Bronchial epithelial cell (primary cell): ENCODE measurements at regions not wholly inside any gene's neighbourhood (a gene's known extent, or its start where the extent isn't known, plus 50 kb on each side); places are given as distances from the start of the nearest gene placed in this dataset.
A peak's percentile ranks its signal among the peaks of the same experiment; 100 is the strongest.
"Not testable (repeated sequence)": the region's sequence is repeated elsewhere in the genome, so short reads cannot be mapped to it uniquely, and the experiment has no call there.

Experiments
- DNase-seq: peaks from one replicate; pipeline ENCODE4 v3.0.0-alpha.2; 2010; ENCODE audit warnings: low read depth
- FAIRE-seq: peaks from 2 replicates; lab custom pipeline; 2011; peaks lifted over from hg19 to GRCh38; lab: Jason Lieb, UNC
- H3K27me3 ChIP-seq: 2 replicates; pipeline ENCODE4 v1.5.1; 2011; ENCODE audit warnings: low read length; ENCODE audit not compliant: control insufficient read depth, insufficient read depth
- H3K36me3 ChIP-seq: 2 replicates; pipeline ENCODE4 v1.5.1; 2011; ENCODE audit warnings: low read length; ENCODE audit not compliant: control insufficient read depth, insufficient read depth
- H3K4me3 ChIP-seq: 2 replicates; pipeline ENCODE4 v1.5.1; 2011; ENCODE audit warnings: mild to moderate bottlenecking, low read depth, low read length, control low read depth
- TF ChIP-seq, protein P1 (sequence below): IDR thresholded peaks from 2 replicates; pipeline ENCODE4 v1.5.1; 2011; ENCODE audit warnings: mild to moderate bottlenecking, moderate library complexity, low read length, control low read depth, inconsistent platforms; ENCODE audit not compliant: insufficient read depth, severe bottlenecking

- no peak for FAIRE-seq
- H3K4me3 ChIP-seq, result no peak overlapping the region
- no peaks in the 10 kb centered on the region for H3K36me3 ChIP-seq
- no peak for DNase-seq
- TF ChIP-seq, protein P1, sequence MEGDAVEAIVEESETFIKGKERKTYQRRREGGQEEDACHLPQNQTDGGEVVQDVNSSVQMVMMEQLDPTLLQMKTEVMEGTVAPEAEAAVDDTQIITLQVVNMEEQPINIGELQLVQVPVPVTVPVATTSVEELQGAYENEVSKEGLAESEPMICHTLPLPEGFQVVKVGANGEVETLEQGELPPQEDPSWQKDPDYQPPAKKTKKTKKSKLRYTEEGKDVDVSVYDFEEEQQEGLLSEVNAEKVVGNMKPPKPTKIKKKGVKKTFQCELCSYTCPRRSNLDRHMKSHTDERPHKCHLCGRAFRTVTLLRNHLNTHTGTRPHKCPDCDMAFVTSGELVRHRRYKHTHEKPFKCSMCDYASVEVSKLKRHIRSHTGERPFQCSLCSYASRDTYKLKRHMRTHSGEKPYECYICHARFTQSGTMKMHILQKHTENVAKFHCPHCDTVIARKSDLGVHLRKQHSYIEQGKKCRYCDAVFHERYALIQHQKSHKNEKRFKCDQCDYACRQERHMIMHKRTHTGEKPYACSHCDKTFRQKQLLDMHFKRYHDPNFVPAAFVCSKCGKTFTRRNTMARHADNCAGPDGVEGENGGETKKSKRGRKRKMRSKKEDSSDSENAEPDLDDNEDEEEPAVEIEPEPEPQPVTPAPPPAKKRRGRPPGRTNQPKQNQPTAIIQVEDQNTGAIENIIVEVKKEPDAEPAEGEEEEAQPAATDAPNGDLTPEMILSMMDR, result no peak
- peaks cover 23% of the 10 kb centered on the region for H3K27me3 ChIP-seq
These were observed 108.6 kb downstream of the RPLP1 start for GRCh38 chr15:69561071-69561784.

GRCh38 chr15:69562116-69562515, 109.5 kb downstream of the RPLP1 start:
- TF ChIP-seq, protein P1, result no peak
- Histone ChIP-seq H3K36me3 (no peaks in the 10 kb centered on the region), H3K4me3 (no peak overlapping the region), H3K27me3 (peaks cover 23% of the 10 kb centered on the region)
- DNase-seq (no peak), FAIRE-seq (no peak)

DNA sequence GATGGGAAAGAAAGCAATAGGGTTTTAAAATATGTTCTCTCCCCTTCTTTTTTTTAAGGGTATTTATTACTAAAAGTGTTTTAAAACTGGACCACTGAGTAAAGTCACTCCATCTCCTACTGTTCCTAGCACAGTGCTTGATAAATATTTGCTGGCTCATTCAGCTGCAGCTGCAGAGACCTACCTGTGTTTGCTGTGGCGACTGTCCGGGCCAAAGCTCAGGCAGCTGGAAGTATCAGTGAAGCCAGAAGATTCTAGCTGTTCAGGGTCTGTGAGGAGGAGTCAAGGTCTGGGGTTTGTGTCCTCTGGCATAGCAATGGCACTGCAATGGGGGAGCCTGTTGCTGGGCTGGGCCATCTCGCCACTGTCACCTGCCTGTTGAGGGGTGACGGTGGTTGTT, 109.9 kb downstream of the RPLP1 start:
- no peak for FAIRE-seq
- Histone ChIP-seq H3K27me3 (peaks cover 23% of the 10 kb centered on the region), H3K36me3 (no peaks in the 10 kb centered on the region), H3K4me3 (no peak overlapping the region)
- TF ChIP-seq, protein P1, result no peak
- DNase-seq, result no peak

DNA sequence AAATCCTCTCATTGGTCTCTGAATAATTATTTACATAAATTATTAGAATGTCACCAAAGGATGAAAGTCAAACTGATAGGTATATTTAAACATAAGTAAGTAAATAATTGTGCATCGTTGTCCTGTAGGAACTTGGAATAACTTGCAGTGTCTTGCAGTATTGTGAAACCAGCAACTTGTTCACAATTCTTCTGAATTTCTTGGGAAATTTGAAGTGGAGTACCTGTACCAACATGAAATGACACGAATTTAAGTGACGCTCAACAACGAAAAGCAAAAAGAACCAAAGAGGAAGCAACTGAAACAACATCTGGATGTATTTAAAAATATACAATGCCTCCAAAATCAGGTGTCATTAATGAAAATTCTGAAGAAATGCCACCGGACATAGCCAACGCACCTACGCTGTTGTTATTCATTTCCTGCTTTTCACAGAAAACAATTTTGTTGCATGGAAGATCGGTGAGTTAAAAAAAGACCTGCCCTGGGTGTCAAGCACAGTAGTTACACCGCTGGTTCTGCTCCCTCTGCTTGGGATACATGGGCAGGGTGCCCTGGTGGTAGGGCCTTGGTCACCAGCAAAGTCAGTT, 112.5 kb downstream of the RPLP1 start:
- no peak for FAIRE-seq
- peak; percentile 93 for DNase-seq
- no peaks in the 10 kb centered on the region for H3K36me3 ChIP-seq
- no peak overlapping the region for H3K4me3 ChIP-seq
- TF ChIP-seq, protein P1, result no peak
- H3K27me3 ChIP-seq, result peaks cover 25% of the 10 kb centered on the region

DNA sequence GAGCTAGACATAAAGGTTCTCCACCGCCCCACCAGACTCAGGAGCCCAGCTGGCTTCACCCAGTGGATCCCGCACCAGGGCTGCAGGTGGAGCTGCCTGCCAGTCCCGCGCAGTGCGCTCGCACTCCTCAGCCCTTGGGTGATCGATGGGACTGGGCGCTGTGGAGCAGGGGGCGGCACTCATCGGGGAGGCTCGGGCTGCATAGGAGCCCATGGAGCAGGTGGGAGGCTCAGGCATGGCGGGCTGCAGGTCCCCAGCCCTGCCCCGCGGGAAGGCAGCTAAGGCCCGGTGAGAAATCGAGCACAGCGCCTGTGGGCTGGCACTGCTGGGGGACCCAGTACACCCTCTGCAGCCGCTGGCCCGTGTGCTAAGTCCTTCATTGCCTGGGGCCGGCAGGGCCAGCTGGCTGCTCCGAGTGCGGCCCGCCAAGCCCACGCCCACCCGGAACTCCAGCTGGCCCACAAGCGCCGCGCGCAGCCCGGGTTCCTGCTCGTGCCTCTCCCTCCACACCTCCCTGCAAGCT, 114.7 kb downstream of the RPLP1 start:
- H3K27me3 ChIP-seq, result peaks cover 18% of the 10 kb centered on the region
- DNase-seq, H3K36me3 ChIP-seq, FAIRE-seq, H3K4me3 ChIP-seq: not testable (repeated sequence)

GRCh38 chr15:69568173-69569009, 115.8 kb downstream of the RPLP1 start:
- Histone ChIP-seq H3K4me3 (no peak overlapping the region), H3K27me3 (peaks cover 19% of the 10 kb centered on the region), H3K36me3 (no peaks in the 10 kb centered on the region)
- no peak for FAIRE-seq
- DNase-seq, result peak; percentile 39
- TF ChIP-seq, protein P1, result no peak
